ENCODE measurements at regions not wholly inside any gene's neighbourhood (a gene's known extent, or its start where the extent isn't known, plus 50 kb on each side); places are given as distances from the start of the nearest gene placed in this dataset.
"Not testable (repeated sequence)": the region's sequence is repeated elsewhere in the genome, so short reads cannot be mapped to it uniquely, and the experiment has no call there.

- DNase-seq, result peak; percentile 23
Observed at GRCh38 chr10:71912431-71912830, 51.8 kb upstream of the CHST3 start.

DNA sequence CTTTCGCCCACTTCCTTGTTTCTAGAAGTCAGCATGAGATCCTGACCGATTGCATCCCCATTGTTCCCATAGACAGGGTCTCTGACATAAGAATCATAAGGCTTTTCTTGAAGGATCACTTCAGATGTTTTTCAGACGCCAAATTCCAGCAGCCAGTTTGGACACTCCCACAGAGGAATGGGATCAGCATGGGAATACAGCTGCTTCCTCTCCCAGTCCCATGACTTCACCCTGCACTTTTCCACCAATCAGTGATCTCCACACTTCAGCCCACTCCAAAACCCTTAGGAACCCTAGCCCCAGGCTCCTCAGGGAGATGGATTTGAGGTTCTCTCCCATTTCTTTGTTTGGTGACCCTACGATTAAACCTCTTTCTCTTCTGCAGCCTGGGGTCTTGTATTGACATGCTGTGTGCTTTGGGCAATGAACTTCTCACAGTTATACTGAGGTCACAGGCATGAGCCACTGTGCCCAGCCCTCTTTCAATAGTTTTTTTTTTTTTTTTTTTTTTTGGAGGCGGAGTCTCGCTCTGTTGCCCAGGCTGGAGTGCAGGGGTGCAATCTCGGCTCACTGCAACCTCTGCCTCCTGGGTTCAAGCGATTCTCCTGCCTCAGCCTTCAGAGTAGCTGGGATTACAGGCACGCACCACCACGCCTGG, 52.8 kb upstream of the CHST3 start:
- DNase-seq, result no peak

- no peak for DNase-seq
Observed at GRCh38 chr10:71909399-71910083, 54.7 kb upstream of the CHST3 start.

DNA sequence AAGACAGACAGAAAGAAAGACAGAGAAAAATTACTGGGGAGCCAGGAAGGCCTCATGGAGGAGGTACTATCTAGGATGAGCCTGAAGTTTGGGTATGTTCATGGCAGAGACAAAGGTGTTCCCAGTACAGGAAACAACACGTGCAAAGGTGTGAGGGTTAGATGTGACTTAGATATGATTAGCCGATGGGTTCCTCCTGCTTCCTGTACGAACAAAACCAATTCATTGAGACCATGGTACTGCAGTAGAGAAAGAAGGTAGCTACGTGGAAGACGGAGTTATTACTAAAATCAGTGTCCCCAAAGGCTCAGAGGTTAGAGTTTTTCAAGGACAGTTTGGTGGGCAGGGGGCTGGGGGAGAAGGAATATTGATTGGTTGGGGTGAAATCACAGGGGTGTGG, 55.2 kb upstream of the CHST3 start:
- no peak for DNase-seq

GRCh38 chr10:71905164-71905563, 54.1 kb upstream of the PSAP start:
- DNase-seq, result no peak

DNA sequence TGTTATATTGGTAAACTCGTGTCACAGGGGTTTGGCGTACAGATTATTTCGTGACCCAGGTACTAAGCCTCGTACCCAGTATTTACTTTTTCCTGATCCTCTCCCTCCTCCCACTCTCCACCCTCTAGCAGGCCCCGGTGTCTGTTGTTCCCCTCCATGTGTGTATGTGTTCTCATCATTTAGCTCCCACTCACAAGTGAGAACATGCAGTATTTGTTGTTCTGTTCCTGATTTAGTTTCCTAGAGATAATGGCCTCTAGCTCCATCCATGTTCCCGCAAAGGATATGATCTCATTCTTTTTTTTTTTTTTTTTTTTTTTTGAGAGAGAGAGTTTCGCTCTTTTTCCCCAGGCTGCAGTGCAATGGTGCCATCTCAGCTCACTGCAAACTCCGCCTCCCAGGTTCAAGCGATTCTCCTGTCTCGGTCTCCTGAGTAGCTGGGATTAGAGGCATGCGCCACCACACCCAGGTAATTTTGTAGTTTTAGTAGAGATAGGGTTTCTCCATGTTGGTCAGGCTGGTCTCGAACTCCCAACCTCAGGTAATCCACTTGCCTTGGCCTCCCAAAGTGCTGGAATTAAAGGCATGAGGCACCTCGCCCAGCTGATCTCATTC, 52.7 kb upstream of the PSAP start:
- not testable (repeated sequence) for DNase-seq

GRCh38 chr10:71902351-71902750, 51.3 kb upstream of the PSAP start:
- DNase-seq, result no peak
